GM21528 (cell line): ENCODE measurements at regions not wholly inside any gene's neighbourhood (a gene's known extent, or its start where the extent isn't known, plus 50 kb on each side); places are given as distances from the start of the nearest gene placed in this dataset.
"Not testable (repeated sequence)": the region's sequence is repeated elsewhere in the genome, so short reads cannot be mapped to it uniquely, and the experiment has no call there.

ENCODE experiments used
- ATAC-seq: cut with Tn5 transposase; IDR thresholded peaks from one replicate; pipeline ENCODE4 v1.9.1; 2021; ENCODE audit warnings: mild to moderate bottlenecking, moderate library complexity; ENCODE audit not compliant: unreplicated experiment, low FRiP score

GRCh38 chr4:177789610-177790009 is 347.4 kb upstream of the AGA start:
- ATAC-seq, result no peak

GRCh38 chr4:177791188-177791587 is 349.0 kb upstream of the AGA start:
- ATAC-seq, result no peak

- ATAC-seq, result no peak
Measured at GRCh38 chr4:177796841-177797240, 354.6 kb upstream of the AGA start.

- ATAC-seq, result no peak
Measured at GRCh38 chr4:177798161-177798560, 355.9 kb upstream of the AGA start.

- ATAC-seq, result no peak
Measured at GRCh38 chr4:177802162-177802561, 359.9 kb upstream of the AGA start.

GRCh38 chr4:177802661-177803060 is 360.4 kb upstream of the AGA start:
- no peak for ATAC-seq

- ATAC-seq, result no peak
Measured at GRCh38 chr4:177803151-177803550, 360.9 kb upstream of the AGA start.

- no peak for ATAC-seq
Measured at GRCh38 chr4:177809791-177810190, 367.6 kb upstream of the AGA start.

GRCh38 chr4:177810220-177810619 is 368.0 kb upstream of the AGA start:
- no peak for ATAC-seq

- ATAC-seq, result not testable (repeated sequence)
Measured at GRCh38 chr4:177818392-177818791, 376.2 kb upstream of the AGA start.

- ATAC-seq, result no peak
Measured at GRCh38 chr4:177826973-177827372, 384.7 kb upstream of the AGA start.

- no peak for ATAC-seq
Measured at GRCh38 chr4:177841258-177841657, 399.0 kb upstream of the AGA start.

- ATAC-seq, result no peak
Measured at GRCh38 chr4:177853229-177853628, 411.0 kb upstream of the AGA start.

GRCh38 chr4:177855507-177856197 is 413.4 kb upstream of the AGA start:
- no peak for ATAC-seq

GRCh38 chr4:177860171-177860570 is 417.9 kb upstream of the AGA start:
- ATAC-seq, result no peak

GRCh38 chr4:177861551-177862094 is 419.4 kb upstream of the AGA start:
- no peak for ATAC-seq

GRCh38 chr4:177862541-177863176 is 420.4 kb upstream of the AGA start:
- ATAC-seq, result no peak

- no peak for ATAC-seq
Measured at GRCh38 chr4:177879851-177880250, 437.6 kb upstream of the AGA start.

- no peak for ATAC-seq
Measured at GRCh38 chr4:177895136-177895535, 452.9 kb upstream of the AGA start.

- ATAC-seq, result no peak
Measured at GRCh38 chr4:177901786-177902185, 459.5 kb upstream of the AGA start.

- no peak for ATAC-seq
Measured at GRCh38 chr4:177902386-177902785, 460.1 kb upstream of the AGA start.
